ENCODE measurements at regions not wholly inside any gene's neighbourhood (a gene's known extent, or its start where the extent isn't known, plus 50 kb on each side); places are given as distances from the start of the nearest gene placed in this dataset.

- DNase-seq, result no peak
Observed at GRCh38 chr4:178856139-178856800, 1414.0 kb upstream of the AGA start.

- DNase-seq, result no peak
Observed at GRCh38 chr4:178871476-178871875, 1429.2 kb upstream of the AGA start.

GRCh38 chr4:178881937-178882336, 1439.7 kb upstream of the AGA start:
- no peak for DNase-seq

GRCh38 chr4:178894126-178894525, 1451.9 kb upstream of the AGA start:
- no peak for DNase-seq

GRCh38 chr4:178899084-178899483, 1456.8 kb upstream of the AGA start:
- no peak for DNase-seq

DNA sequence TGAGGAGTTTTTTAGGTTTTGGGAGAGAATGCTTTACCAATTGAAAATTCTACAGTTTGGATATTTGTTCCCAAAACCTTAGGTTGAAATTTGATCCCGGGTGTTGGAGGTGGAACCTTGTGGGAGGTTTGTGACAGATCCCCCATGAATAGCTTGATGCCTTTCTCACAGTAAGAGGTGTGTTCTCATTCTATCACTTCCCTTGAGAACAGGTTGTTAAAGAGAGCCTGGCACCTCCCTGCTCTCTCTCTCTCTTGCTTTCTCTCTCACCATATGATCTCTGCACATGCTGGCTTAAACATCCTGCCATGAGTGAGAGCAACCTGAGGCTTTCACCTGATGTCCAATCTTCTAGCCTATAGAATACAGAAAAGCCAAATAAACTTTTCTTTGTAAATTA, 1475.5 kb upstream of the AGA start:
- no peak for DNase-seq

- peak; percentile 1 for DNase-seq
Observed at GRCh38 chr4:178937130-178937529, 1494.9 kb upstream of the AGA start.

DNA sequence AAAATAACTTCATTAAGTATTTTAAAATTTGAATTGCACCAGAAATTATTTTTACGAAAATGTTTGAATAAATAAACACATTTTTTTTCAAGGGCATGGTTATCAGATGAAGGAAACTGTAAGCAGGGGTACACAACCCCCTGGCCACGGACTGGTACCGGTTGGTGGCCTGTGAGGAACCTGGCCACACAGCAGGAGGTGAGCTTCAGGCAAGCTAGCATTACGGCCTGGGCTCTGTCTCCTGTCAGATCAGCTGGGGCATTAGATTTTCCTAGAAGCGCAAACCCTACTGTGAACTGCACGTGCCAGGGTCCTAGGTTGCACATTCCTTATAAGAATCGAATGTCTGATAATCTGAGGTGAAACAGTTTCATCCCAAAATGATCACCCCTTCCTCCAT, 1499.7 kb upstream of the AGA start:
- no peak for DNase-seq

DNA sequence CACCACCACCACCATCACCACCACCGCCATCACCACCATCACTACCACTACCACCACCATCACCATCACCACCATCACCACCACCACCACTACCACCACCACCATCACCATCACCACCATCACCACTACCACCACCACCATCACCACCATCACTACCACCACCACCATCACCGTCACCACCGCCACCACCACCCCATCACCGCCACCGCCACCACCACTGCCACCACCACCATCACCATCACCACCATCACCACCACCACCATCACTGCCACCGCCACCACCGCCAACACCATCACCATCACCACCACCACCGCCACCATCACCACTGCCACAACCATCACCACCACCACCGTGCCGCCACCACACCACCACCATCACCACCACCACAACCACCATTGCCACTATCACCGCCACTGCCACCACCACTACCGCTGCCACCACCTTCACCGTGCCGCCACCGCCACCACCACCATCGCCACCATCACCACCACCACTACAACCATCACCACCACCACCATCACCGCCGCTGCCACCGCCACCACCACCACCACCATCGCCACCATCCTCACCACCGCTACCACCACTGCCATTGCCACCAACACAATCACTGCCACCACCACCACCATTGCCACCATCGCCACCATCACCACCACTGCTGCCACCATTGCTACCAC, 1511.3 kb upstream of the AGA start:
- no peak for DNase-seq

- DNase-seq, result no peak
Observed at GRCh38 chr4:178955614-178956013, 1513.4 kb upstream of the AGA start.

DNA sequence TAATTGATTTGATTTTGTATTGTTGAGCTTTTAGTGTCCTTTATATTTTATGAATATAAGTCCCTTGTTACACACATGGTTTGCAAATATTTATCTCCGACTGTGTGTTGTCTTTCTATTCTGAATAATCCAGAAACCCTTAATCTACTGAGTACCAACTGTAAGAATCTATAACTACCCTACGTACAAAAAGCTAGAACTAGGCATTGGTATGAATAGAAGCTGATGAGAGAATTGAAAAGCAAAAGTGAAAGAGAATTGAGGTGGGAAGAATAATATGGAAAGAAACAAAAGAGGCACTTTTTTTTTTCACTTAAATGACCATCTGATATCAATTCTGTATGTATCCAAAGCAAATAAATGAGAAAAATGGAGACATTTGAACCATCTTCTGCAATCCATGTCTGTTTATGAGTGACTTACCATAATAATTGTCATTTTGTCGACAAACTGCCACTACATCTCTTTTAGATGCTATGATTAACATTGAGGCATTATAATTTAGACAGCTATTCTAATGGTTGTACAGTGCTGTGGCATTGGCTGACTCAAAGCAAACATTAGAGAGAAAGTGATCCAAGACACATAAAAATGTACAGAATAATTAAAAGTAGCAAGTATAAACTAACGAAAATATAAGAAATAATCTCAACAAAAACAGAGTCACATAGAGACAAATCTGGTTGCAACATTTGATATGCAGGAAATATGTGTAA, 1516.6 kb upstream of the AGA start:
- DNase-seq, result no peak

- no peak for DNase-seq
Observed at GRCh38 chr4:178963446-178964045, 1521.3 kb upstream of the AGA start.

- no peak for DNase-seq
Observed at GRCh38 chr4:178966644-178967043, 1524.4 kb upstream of the AGA start.

GRCh38 chr4:178970433-178971140, 1528.3 kb upstream of the AGA start:
- no peak for DNase-seq

- no peak for DNase-seq
Observed at GRCh38 chr4:178976861-178977260, 1534.6 kb upstream of the AGA start.

DNA sequence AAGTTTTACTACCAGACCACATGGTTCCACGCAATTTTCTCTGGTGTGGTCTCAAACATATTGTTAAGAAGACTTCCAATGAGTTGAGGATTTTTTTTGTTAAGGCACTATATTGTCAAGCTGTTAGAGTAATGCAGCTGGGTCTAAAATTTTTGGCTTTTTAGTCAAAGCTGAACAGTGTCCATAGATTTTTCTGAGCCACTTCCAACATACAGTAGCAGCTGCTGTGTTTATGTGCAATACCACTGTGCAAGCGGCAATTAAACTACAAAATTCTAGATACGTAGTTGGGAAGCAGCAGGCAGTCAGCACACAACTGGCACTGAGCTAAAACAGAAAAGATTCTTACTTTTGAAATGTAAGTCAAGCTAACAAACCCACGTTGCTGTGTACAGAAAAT, 1551.1 kb upstream of the AGA start:
- no peak for DNase-seq

DNA sequence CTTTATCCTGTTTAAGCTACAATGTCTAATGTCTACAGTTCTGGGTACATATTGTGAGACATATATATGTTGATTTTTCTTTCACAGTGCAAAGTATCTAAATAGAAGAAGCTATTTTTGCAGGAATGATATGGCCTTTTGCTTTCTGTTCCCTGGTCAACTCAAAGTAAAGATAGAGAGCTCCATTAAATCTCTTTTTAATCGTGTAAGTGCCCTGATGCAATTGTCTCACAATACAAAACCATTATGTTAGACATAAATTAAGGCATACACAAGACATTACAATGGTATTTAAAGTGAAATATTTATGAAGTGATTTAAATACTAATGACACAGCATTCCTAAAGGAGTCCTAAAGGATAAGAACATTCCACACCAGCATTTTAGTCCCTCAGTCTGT, 1559.7 kb upstream of the AGA start:
- no peak for DNase-seq

DNA sequence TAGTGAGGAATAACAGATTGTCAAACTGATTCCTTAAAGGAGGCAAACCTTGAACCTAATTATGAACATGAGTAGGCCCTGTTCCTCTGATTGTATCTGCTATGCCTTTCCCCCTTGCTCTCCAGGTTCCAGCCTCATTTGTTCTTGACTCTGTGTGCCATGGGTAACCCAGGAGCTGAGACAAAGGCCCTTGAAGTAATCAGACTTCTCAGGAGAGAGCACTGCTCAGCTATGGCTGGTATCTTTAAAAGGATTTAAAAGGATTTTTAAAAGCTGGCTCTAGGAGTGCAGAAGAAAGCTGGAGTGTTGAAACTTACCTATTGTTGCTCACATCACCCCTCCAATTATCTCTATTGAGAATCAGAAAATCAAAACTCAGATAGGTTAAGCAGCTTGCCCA, 1565.5 kb upstream of the AGA start:
- DNase-seq, result no peak

DNA sequence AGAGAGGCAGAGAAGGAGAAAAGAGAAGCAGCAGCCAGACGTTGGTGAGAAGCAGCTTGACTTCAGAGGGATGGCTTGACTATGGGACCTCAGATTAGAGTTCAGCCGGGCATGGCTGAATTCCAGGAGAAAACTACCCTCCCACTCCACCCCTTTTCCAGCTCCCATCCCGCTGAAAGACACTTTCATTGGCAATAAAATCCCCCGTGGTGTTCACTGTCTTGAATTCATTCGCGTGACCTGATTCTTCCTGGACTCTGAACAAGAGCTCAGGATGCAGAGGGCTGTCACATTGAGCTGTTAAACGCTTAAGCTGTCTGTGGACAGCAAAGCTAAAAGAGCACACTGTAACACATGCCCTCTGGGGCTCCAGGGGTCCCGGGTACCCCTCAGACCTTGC, 1575.3 kb upstream of the AGA start:
- DNase-seq, result no peak

- DNase-seq, result no peak
Observed at GRCh38 chr4:179027569-179027968, 1585.3 kb upstream of the AGA start.

DNA sequence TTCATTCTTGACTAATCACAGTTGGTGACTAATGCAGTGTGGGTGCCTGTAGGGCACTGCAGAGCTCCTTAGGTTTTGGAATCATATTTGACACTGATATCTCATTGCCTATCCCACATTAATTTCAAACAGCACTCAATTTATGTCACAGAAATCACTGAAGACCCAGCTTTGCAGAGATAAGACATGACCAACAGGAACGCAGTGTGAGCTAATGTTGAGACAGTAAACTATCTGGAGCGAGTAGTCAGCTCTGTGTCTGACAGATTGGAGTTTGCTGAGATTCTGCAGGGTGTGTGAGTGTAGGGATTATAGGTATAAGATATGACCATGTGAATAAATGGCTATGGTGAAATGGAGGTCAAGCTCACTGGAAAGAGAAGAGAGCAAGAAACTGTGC, 1586.1 kb upstream of the AGA start:
- no peak for DNase-seq

- DNase-seq, result no peak
Observed at GRCh38 chr4:179029683-179030082, 1587.4 kb upstream of the AGA start.

DNA sequence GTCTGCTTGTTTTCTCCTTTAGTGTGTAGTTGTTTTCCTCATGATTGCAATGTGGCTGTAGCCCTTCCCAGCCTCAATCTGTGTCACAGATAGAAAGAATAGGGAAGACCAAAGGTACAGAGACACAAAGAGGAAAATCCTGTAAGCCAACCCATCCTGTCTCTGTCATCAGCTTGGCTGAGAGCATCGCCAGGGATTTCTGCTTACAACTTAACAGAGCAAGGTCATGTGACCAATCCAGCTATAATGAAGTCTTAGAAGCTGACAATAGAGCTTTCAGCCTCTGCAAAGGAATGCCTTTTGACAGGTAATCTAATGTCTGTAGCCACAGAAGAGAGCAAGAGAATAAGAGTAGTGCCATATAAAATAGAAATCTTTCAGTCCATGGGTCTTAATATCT, 1598.0 kb upstream of the AGA start:
- DNase-seq, result no peak
